HEK293 (cell line): ENCODE measurements at regions not wholly inside any gene's neighbourhood (a gene's known extent, or its start where the extent isn't known, plus 50 kb on each side); places are given as distances from the start of the nearest gene placed in this dataset.

Experiments used
- CTCF ChIA-PET: fragments of 350-600 bp; formaldehyde crosslinking; extraction: SDS; loops from one replicate; lab custom pipeline; 2021; ENCODE audit warnings: antibody characterized with exemption; lab: Yijun Ruan, JAX
- POLR2A ChIA-PET: fragments of 300-600 bp; formaldehyde crosslinking; extraction: SDS; loops from one replicate; lab custom pipeline; 2020; ENCODE audit warnings: antibody characterized with exemption, inconsistent platforms; lab: Yijun Ruan, JAX
- H3K27ac ChIP-seq: fragments of 200-500 bp; sonication (Bioruptor generic); 2 replicates; pipeline ENCODE4 v1.5.1; 2014; ENCODE audit warnings: low read depth, low read length, control low read depth, inconsistent platforms; ENCODE audit errors: extremely low read depth
- H3K36me3 ChIP-seq, 2 experiments: fragments of 200-500 bp in 1 of 2; sonication (Bioruptor generic) in 1 of 2; 1 replicate in 1 of 2; 2 replicates in 1 of 2; pipeline ENCODE4 v1.5.1; 2014 to 2017; ENCODE audit warnings: inconsistent platforms in 2 of 2, low read length in 2 of 2; ENCODE audit not compliant: control insufficient read depth in 2 of 2, insufficient read depth in 1 of 2
- H3K4me1 ChIP-seq: fragments of 200-500 bp; sonication (Bioruptor generic); 2 replicates; pipeline ENCODE4 v1.5.1; 2014; ENCODE audit warnings: mild to moderate bottlenecking, low read length, inconsistent platforms; ENCODE audit not compliant: control insufficient read depth, insufficient read depth
- H3K4me3 ChIP-seq: 2 replicates; pipeline ENCODE4 v1.5.1; 2011; ENCODE audit warnings: low read depth, mild to moderate bottlenecking, control low read depth, low read length, moderate library complexity
- H3K9me3 ChIP-seq: fragments of 200-500 bp; sonication (Bioruptor generic); 2 replicates; pipeline ENCODE4 v1.5.1; 2014; ENCODE audit warnings: low read depth, low read length, inconsistent platforms; ENCODE audit not compliant: control insufficient read depth, insufficient read depth
- HIC1 ChIP-seq: fragments of 450-650 bp; formaldehyde crosslinking; IDR thresholded peaks from 2 replicates; pipeline ENCODE4 v1.5.1; 2016; ENCODE audit warnings: missing biosample characterization, missing genetic modification characterization
- HOXC10 ChIP-seq: sonication (generic); formaldehyde crosslinking; IDR thresholded peaks from 2 replicates; pipeline ENCODE4 v1.8.1; 2023; ENCODE audit warnings: mild to moderate bottlenecking, missing genetic modification reagents
- KLF8 ChIP-seq: fragments of 450-650 bp; formaldehyde crosslinking; IDR thresholded peaks from 2 replicates; pipeline ENCODE4 v1.5.1; 2016; ENCODE audit warnings: missing biosample characterization, missing genetic modification characterization
- REPIN1 ChIP-seq: fragments of 450-650 bp; formaldehyde crosslinking; IDR thresholded peaks from 2 replicates; pipeline ENCODE4 v1.5.1; 2017; ENCODE audit warnings: missing biosample characterization, missing genetic modification characterization, low read depth
- TRIM28 ChIP-seq: IDR thresholded peaks from 2 replicates; pipeline ENCODE4 v1.6.1; 2011; ENCODE audit warnings: low read length, control low read depth, borderline replicate concordance
- ZBTB1 ChIP-seq: fragments of 450-650 bp; formaldehyde crosslinking; IDR thresholded peaks from 2 replicates; pipeline ENCODE4 v1.5.1; 2016; ENCODE audit warnings: missing biosample characterization, missing genetic modification characterization
- ZBTB10 ChIP-seq: fragments of 450-650 bp; formaldehyde crosslinking; IDR thresholded peaks from 2 replicates; pipeline ENCODE4 v1.5.1; 2016; ENCODE audit warnings: missing biosample characterization, missing genetic modification characterization
- ZNF157 ChIP-seq: fragments of 450-650 bp; formaldehyde crosslinking; IDR thresholded peaks from 2 replicates; pipeline ENCODE4 v1.5.1; 2016; ENCODE audit warnings: missing biosample characterization, missing genetic modification characterization
- ZNF202 ChIP-seq: fragments of 450-650 bp; formaldehyde crosslinking; IDR thresholded peaks from 2 replicates; pipeline ENCODE4 v1.5.1; 2016; ENCODE audit warnings: missing biosample characterization, missing genetic modification characterization, borderline replicate concordance
- ZNF239 ChIP-seq: fragments of 450-650 bp; formaldehyde crosslinking; IDR thresholded peaks from 2 replicates; pipeline ENCODE4 v1.5.1; 2016; ENCODE audit warnings: missing biosample characterization, missing genetic modification characterization
- ZNF280C ChIP-seq: fragments of 450-650 bp; formaldehyde crosslinking; IDR thresholded peaks from 2 replicates; pipeline ENCODE4 v1.5.1; 2016; ENCODE audit warnings: missing biosample characterization, missing genetic modification characterization
- ZNF302 ChIP-seq: fragments of 450-650 bp; formaldehyde crosslinking; IDR thresholded peaks from 2 replicates; pipeline ENCODE4 v1.5.1; 2016; ENCODE audit warnings: missing biosample characterization, missing genetic modification characterization, low read depth
- ZNF398 ChIP-seq: fragments of 450-650 bp; formaldehyde crosslinking; IDR thresholded peaks from 2 replicates; pipeline ENCODE4 v1.5.1; 2017; ENCODE audit warnings: missing biosample characterization, missing genetic modification characterization
- ZNF501 ChIP-seq: fragments of 450-650 bp; formaldehyde crosslinking; IDR thresholded peaks from 2 replicates; pipeline ENCODE4 v1.5.1; 2016; ENCODE audit warnings: missing biosample characterization, missing genetic modification characterization
- ZNF510 ChIP-seq: fragments of 450-650 bp; formaldehyde crosslinking; IDR thresholded peaks from 2 replicates; pipeline ENCODE4 v1.5.1; 2018; ENCODE audit warnings: mild to moderate bottlenecking, missing genetic modification characterization, missing biosample characterization; ENCODE audit not compliant: insufficient replicate concordance
- ZNF518A ChIP-seq: fragments of 450-650 bp; formaldehyde crosslinking; conservative IDR thresholded peaks from 2 replicates; pipeline ENCODE4 v1.5.1; 2016; ENCODE audit warnings: low read depth, missing biosample characterization, missing genetic modification characterization
- ZNF585B ChIP-seq: fragments of 450-650 bp; formaldehyde crosslinking; IDR thresholded peaks from 2 replicates; pipeline ENCODE4 v1.5.1; 2016; ENCODE audit warnings: missing biosample characterization, missing genetic modification characterization
- ZNF660 ChIP-seq: fragments of 450-650 bp; IDR thresholded peaks from 2 replicates; pipeline ENCODE4 v1.5.1; 2018; ENCODE audit warnings: missing biosample characterization, mild to moderate bottlenecking, missing genetic modification characterization
- ZNF76 ChIP-seq: fragments of 450-650 bp; formaldehyde crosslinking; IDR thresholded peaks from 2 replicates; pipeline ENCODE4; 2016; ENCODE audit warnings: low read depth, missing biosample characterization, missing genetic modification characterization, borderline replicate concordance
- ZNF837 ChIP-seq: fragments of 450-650 bp; formaldehyde crosslinking; IDR thresholded peaks from 2 replicates; pipeline ENCODE4 v1.5.1; 2016; ENCODE audit warnings: missing biosample characterization, missing genetic modification characterization

- Histone ChIP-seq H3K27ac (no peak overlapping the region), H3K4me1 (no peaks in the 10 kb centered on the region), H3K36me3 (no peaks in the 10 kb centered on the region), H3K9me3 (no peaks in the 10 kb centered on the region), H3K4me3 (no peak overlapping the region)
- TF ChIP-seq ZNF76 (tag by site-specific recombination) (no peak), ZNF157 (tag by site-specific recombination) (no peak), ZNF302 (tag by site-specific recombination) (no peak), ZNF398 (no peak), ZBTB10 (tag by site-specific recombination) (no peak), HIC1 (tag by site-specific recombination) (no peak), ZNF660 (tag by site-specific recombination) (no peak), HOXC10 (CRISPR knock-in tag) (no peak), KLF8 (tag by site-specific recombination) (no peak), ZBTB1 (tag by site-specific recombination) (no peak), ZNF585B (no peak), ZNF239 (tag by site-specific recombination) (no peak), TRIM28 (no peak), ZNF837 (tag by site-specific recombination) (no peak), ZNF518A (tag by site-specific recombination) (no peak), ZNF501 (tag by site-specific recombination) (no peak), ZNF202 (tag by site-specific recombination) (no peak), ZNF280C (tag by site-specific recombination) (no peak), ZNF510 (no peak), REPIN1 (tag by site-specific recombination) (no peak)
- CTCF ChIA-PET: no interaction called here
- POLR2A ChIA-PET: no interaction called here
These were observed 292.2 kb downstream of the FRK start for GRCh38 chr6:115768500-115768899.
